Right lobe of liver (tissue), 6 donors: ENCODE measurements at regions not wholly inside any gene's neighbourhood (a gene's known extent, or its start where the extent isn't known, plus 50 kb on each side); places are given as distances from the start of the nearest gene placed in this dataset.

ENCODE experiments used
- ATAC-seq, 4 donors: fragments of 200-7000 bp; cut with Tn5 transposase; one replicate each; pipeline ENCODE4 v1.9.1; 2020; ENCODE audit warnings: mild to moderate bottlenecking in 4 of 4, moderate library complexity in 4 of 4
- DNase-seq, 3 donors: peaks; one replicate each; pipeline ENCODE4 v3.0.0-alpha.2; 2020
- H3K27ac ChIP-seq, 3 donors: fragments of 200-600 bp; one replicate each; pipeline ENCODE4 v1.8.0; 2022
- H3K27me3 ChIP-seq, 2 donors: fragments of 200-600 bp; one replicate each; pipeline ENCODE4 v1.8.0; 2022
- H3K36me3 ChIP-seq, 4 donors: fragments of 200-600 bp; sonication (generic) in 1 of 4; one replicate each; pipeline versions ENCODE4 v1.5.1 to v1.8.0; 2017 to 2022; ENCODE audit warnings: control low read depth in 1 of 4
- H3K4me1 ChIP-seq, 4 donors: fragments of 200-600 bp; sonication (generic) in 1 of 4; one replicate each; pipeline versions ENCODE4 v1.5.1 to v1.8.0; 2017 to 2022; ENCODE audit warnings: control low read depth in 1 of 4
- H3K4me3 ChIP-seq, 3 donors: fragments of 200-600 bp; one replicate each; pipeline ENCODE4 v1.8.0; 2022
- H3K9me3 ChIP-seq, 4 donors: fragments of 200-600 bp; sonication (generic) in 1 of 4; one replicate each; pipeline versions ENCODE4 v1.5.1 to v1.8.0; 2017 to 2022; ENCODE audit warnings: control low read depth in 1 of 4
- POLR2A ChIP-seq: fragments of 450-650 bp; IDR thresholded peaks from one replicate; pipeline ENCODE4 v1.6.1; 2017; ENCODE audit warnings: antibody characterized with exemption, mild to moderate bottlenecking
- WGBS: methylation state at CpG from one replicate; pipeline ENCODE4 v1.1.6; 2018; ENCODE audit warnings: low coverage, low lambda C conversion rate; ENCODE audit not compliant: insufficient coverage; ENCODE audit errors: missing lambda C conversion rate; 5-methylcytosine and 5-hydroxymethylcytosine counted together
- intact Hi-C, 2 donors: fragments of 100-400 bp; cut with DNase I; formaldehyde crosslinking; loops; one replicate each; pipeline versions ENCODE4 v1.11.2 to v1.14.1; 2022
- TF ChIP-seq, protein P1 (sequence below), 4 donors: fragments of 200-600 bp in 3 of 4; fragments of 450-650 bp in 1 of 4; IDR thresholded peaks; one replicate each; pipeline versions ENCODE4 v1.5.1 to v1.8.0; 2016 to 2022; ENCODE audit warnings: antibody characterized with exemption in 4 of 4, mild to moderate bottlenecking in 2 of 4
- donor health status: DM: no; HTN: yes; CAD: no.
- donor health status: DM: no; HTN: no; CAD: no.
- donor health status: DM: no; HTN: no; CAD: no.
- donor health status: DM: no; HTN: yes; CAD: no.
- donor health status: DM: no; HTN: yes; CAD: no.

DNA sequence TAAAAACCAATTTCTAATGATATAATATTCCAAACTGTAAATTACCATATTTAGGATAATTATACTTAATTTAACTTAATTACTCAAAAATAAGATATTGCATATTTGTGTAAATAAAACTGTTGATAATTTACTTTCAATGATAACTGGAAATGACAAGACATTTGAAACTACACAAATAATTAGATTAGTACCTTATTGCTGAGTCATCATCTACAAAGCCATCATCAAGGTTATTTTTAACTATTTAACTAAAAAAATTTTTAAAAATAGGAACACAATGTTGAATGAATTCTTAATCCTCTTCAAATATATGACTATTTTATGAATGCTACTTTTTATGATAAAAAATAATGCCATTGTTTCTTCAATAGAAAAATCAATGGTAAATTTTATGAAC is 364.3 kb downstream of the SLITRK6 start:
- TF ChIP-seq, protein P1, sequence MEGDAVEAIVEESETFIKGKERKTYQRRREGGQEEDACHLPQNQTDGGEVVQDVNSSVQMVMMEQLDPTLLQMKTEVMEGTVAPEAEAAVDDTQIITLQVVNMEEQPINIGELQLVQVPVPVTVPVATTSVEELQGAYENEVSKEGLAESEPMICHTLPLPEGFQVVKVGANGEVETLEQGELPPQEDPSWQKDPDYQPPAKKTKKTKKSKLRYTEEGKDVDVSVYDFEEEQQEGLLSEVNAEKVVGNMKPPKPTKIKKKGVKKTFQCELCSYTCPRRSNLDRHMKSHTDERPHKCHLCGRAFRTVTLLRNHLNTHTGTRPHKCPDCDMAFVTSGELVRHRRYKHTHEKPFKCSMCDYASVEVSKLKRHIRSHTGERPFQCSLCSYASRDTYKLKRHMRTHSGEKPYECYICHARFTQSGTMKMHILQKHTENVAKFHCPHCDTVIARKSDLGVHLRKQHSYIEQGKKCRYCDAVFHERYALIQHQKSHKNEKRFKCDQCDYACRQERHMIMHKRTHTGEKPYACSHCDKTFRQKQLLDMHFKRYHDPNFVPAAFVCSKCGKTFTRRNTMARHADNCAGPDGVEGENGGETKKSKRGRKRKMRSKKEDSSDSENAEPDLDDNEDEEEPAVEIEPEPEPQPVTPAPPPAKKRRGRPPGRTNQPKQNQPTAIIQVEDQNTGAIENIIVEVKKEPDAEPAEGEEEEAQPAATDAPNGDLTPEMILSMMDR (IDR thresholded peaks at IDR 0.05): no peak
- TF ChIP-seq POLR2A: no peak
- H3K27ac ChIP-seq: no peak overlapping the region
- ATAC-seq: no peak

DNA sequence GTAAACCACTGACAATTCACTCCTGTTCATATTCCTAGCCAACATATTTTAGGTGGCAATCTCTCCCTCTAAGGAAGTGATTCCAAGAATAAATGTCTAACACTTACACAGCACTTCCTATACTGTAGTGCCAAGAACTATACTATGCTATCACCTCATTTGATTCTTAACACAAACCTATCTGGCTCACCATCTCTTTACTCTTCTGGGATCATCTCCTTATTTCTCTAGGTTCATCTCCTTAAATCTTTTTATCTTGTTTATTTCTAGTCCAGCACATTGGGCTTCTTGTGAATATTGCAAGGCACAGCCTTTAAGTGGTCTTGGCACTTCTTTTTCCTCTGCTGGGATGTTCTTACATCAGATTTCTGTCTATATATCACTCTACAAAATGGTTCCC is 366.3 kb downstream of the SLITRK6 start:
- no peak for ATAC-seq
- TF ChIP-seq, protein P1 (IDR thresholded peaks at IDR 0.05): no peak
- no peak for TF ChIP-seq POLR2A
- Histone ChIP-seq H3K9me3 (no peaks in the 10 kb centered on the region), H3K4me1 (no peaks in the 10 kb centered on the region), H3K4me3 (no peak overlapping the region), H3K36me3 (no peaks in the 10 kb centered on the region), H3K27me3 (no peaks in the 10 kb centered on the region), H3K27ac (no peak overlapping the region)
- intact Hi-C loops: no loop called here
- DNase-seq: no peak

More for the DNA sequence above, 364.3 kb downstream of the SLITRK6 start:
- DNase-seq: no peak
- no peaks in the 10 kb centered on the region for H3K4me1 ChIP-seq
- no peaks in the 10 kb centered on the region for H3K27me3 ChIP-seq
- H3K4me3 ChIP-seq: no peak overlapping the region
- intact Hi-C loops: no loop called here
- no peaks in the 10 kb centered on the region for H3K9me3 ChIP-seq
- no peaks in the 10 kb centered on the region for H3K36me3 ChIP-seq

DNA sequence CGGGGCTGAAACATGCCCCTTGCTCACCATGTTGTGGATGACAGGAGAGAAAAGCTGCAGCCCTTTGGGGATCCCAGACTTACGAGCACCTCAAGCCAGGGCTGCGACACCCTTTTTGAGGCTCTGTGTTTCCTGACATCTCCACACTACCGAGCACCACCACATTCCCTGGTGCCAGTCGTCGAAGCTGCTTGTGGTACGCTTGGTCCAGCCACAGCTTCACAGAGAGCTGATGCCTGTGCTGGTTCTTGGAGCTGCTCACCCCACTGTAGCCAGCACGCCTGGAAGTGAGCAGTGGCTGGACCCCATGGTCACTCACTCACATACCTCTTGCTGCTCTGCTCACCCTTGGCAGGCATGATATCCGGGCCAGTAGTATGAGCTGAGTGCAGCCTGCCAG is 367.5 kb downstream of the SLITRK6 start:
- intact Hi-C loops: no loop called here
- Histone ChIP-seq H3K4me1 (no peaks in the 10 kb centered on the region), H3K36me3 (no peaks in the 10 kb centered on the region), H3K27ac (no peak overlapping the region), H3K9me3 (no peaks in the 10 kb centered on the region), H3K4me3 (no peak overlapping the region), H3K27me3 (no peaks in the 10 kb centered on the region)
- ATAC-seq: peak in 1 of 4 donors; percentile 18
- 52% methylated on average over 3 of the region's 9 CpGs for WGBS
- peak in 1 of 3 donors; percentile 46 for DNase-seq
- TF ChIP-seq, protein P1 (IDR thresholded peaks at IDR 0.05): no peak
- TF ChIP-seq POLR2A: no peak

DNA sequence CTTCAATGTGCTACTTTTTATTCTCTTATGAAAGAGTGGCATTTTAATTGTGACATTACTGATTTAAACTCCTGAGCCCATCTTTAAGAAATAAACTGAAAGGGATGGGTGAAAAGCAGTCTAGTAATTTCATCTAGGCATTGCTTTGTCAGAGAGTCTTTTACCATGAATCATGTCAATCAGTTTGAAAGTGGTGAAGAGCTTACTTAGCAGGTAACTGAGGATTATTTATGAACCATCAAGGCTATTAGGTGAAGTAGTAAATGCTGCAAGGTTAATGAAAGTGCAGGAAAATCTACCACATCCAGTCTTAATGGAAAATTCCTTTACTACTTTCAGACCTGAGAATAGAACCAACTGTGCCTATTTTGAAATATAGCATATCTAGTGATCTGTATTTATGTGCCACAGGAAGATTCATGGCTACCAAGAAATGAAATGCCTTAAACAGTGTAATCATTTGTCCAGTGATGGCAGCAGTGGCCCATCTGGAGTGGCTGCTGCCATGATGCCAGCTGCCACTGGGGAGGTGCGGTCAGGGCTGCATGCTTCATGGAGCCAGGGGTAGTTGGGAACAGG is 368.9 kb downstream of the SLITRK6 start:
- Histone ChIP-seq H3K27me3 (no peaks in the 10 kb centered on the region), H3K4me1 (no peaks in the 10 kb centered on the region), H3K36me3 (no peaks in the 10 kb centered on the region), H3K27ac (no peak overlapping the region), H3K9me3 (no peaks in the 10 kb centered on the region), H3K4me3 (no peak overlapping the region)
- intact Hi-C loops: no loop called here
- TF ChIP-seq, protein P1 (IDR thresholded peaks at IDR 0.05): no peak
- TF ChIP-seq POLR2A: no peak
- DNase-seq: no peak
- WGBS: no CpG with 5 or more reads among the region's 1 CpG
- ATAC-seq: no peak

DNA sequence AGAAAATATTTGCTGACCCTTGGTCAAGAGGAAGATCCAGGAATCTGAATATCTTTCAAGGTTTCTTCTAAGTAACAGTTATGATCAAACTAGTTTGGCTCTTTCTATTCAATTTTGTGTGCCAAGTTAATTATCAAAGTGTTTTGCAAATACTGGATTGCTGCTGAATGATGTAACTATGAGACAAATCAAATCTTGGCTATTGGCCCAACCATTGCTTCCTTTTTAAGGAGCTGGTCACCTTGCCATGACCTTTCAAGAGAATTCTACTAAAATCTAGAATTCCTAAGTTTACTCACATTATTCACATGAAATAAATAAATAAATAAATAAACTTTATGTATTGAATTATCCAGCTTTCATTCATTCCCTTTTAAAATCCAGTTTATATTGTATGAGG is 371.8 kb downstream of the SLITRK6 start:
- intact Hi-C loops: no loop called here
- Histone ChIP-seq H3K36me3 (no peaks in the 10 kb centered on the region), H3K27ac (no peak overlapping the region), H3K4me3 (no peak overlapping the region), H3K9me3 (no peaks in the 10 kb centered on the region), H3K4me1 (no peaks in the 10 kb centered on the region), H3K27me3 (no peaks in the 10 kb centered on the region)
- DNase-seq: no peak
- no peak for ATAC-seq
- TF ChIP-seq, protein P1 (IDR thresholded peaks at IDR 0.05): no peak
- TF ChIP-seq POLR2A: no peak
